BLaER1 (cell line): ENCODE measurements at regions not wholly inside any gene's neighbourhood (a gene's known extent, or its start where the extent isn't known, plus 50 kb on each side); places are given as distances from the start of the nearest gene placed in this dataset.

Experiments used
- H3K27ac ChIP-seq: shearing (Covaris generic); formaldehyde crosslinking; 2 replicates; pipeline ENCODE4 v1.8.1; 2022
- H3K27me3 ChIP-seq: shearing (Covaris generic); formaldehyde crosslinking; 2 replicates; pipeline ENCODE4 v1.8.1; 2022
- H3K36me3 ChIP-seq: shearing (Covaris generic); formaldehyde crosslinking; 2 replicates; pipeline ENCODE4 v1.8.1; 2022
- H3K4me1 ChIP-seq: shearing (Covaris generic); formaldehyde crosslinking; 2 replicates; pipeline ENCODE4 v1.8.1; 2022
- H3K4me2 ChIP-seq: shearing (Covaris generic); formaldehyde crosslinking; 2 replicates; pipeline ENCODE4 v1.8.1; 2022
- H3K4me3 ChIP-seq: shearing (Covaris generic); formaldehyde crosslinking; 2 replicates; pipeline ENCODE4 v1.8.1; 2022
- H3K9ac ChIP-seq: shearing (Covaris generic); formaldehyde crosslinking; 2 replicates; pipeline ENCODE4 v1.8.1; 2022
- H3K9me3 ChIP-seq: shearing (Covaris generic); formaldehyde crosslinking; 2 replicates; pipeline ENCODE4 v1.8.1; 2022
- H4K20me1 ChIP-seq: shearing (Covaris generic); formaldehyde crosslinking; 2 replicates; pipeline ENCODE4 v1.8.1; 2022
- Cebpa-rat ChIP-seq: shearing (Covaris generic); IDR thresholded peaks from 2 replicates; pipeline ENCODE4 v1.8.1; 2022

DNA sequence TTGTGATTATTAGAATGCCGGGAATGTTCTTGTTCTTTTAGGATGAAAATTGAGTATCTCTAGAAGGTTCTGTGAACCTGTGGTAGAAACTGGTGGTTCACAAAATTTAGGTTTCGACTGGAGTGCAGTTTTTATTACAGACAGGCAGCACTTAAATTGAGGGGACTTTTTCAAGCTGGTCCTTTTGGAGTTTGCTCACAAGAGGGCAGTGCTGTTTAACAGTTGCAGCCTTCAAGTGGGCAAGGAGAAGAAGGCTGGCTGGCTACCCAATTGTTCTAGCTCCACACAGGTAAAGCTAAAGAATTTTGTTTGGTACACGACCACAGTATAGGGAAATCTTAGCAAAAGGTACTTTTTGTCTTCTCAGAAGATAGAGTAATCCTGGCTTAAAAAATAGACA is 233.6 kb downstream of the SNX13 start:
- Histone ChIP-seq H3K9ac (no peak overlapping the region), H3K4me3 (no peak overlapping the region), H3K36me3 (no peaks in the 10 kb centered on the region), H3K27ac (no peak overlapping the region), H3K4me1 (no peaks in the 10 kb centered on the region), H3K27me3 (no peaks in the 10 kb centered on the region), H4K20me1 (no peaks in the 10 kb centered on the region), H3K4me2 (no peak overlapping the region), H3K9me3 (no peaks in the 10 kb centered on the region)
- no peak for TF ChIP-seq Cebpa-rat

- no peak for TF ChIP-seq Cebpa-rat
- no peaks in the 10 kb centered on the region for H4K20me1 ChIP-seq
- no peaks in the 10 kb centered on the region for H3K27me3 ChIP-seq
- H3K36me3 ChIP-seq: no peaks in the 10 kb centered on the region
- H3K27ac ChIP-seq: no peak overlapping the region
- no peak overlapping the region for H3K9ac ChIP-seq
- no peaks in the 10 kb centered on the region for H3K9me3 ChIP-seq
- no peaks in the 10 kb centered on the region for H3K4me1 ChIP-seq
- H3K4me2 ChIP-seq: no peak overlapping the region
- no peak overlapping the region for H3K4me3 ChIP-seq
These were observed 231.2 kb downstream of the SNX13 start for GRCh38 chr7:17709127-17709526.

DNA sequence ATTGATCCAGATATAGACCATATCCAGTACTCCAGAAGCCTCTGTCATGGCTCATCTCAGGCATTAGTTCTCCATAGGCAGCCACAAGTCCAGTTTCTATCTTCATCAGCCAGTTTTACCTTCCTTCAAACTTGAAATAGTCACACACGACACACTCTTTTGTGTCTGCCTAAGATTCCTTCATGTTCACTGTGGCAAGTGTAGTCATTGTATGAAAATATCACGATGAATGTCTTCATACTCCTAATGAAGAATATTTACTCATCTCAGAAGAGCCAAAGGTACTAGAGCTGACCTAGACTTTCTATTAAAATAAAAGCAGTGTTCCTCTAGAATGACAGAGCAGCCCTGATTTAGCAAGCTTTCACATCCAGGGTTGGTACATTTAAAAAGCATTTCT is 230.7 kb downstream of the SNX13 start:
- no peaks in the 10 kb centered on the region for H3K4me1 ChIP-seq
- no peak overlapping the region for H3K4me3 ChIP-seq
- TF ChIP-seq Cebpa-rat: no peak
- no peaks in the 10 kb centered on the region for H3K36me3 ChIP-seq
- no peaks in the 10 kb centered on the region for H3K9me3 ChIP-seq
- no peaks in the 10 kb centered on the region for H4K20me1 ChIP-seq
- no peak overlapping the region for H3K9ac ChIP-seq
- H3K4me2 ChIP-seq: no peak overlapping the region
- H3K27me3 ChIP-seq: no peaks in the 10 kb centered on the region
- H3K27ac ChIP-seq: no peak overlapping the region

DNA sequence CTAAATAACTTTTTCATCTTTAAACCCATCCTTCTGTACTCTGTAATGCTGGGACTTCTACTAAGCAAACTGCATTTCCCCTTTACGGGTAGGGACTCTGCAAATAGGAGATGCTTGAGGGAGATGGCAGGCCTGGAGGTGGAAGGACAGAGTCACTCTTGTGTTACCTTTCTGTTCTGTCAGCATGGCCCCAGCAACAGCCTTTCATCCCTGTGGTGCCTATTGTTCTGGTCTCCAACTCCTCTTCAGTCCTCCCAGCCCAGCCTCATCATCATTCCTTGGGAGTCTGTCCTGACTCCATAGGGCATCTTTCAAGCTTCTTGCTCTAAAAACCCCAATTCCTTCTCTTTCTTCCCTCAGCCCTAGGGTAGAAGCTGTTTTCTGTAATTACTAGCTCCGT is 230.0 kb downstream of the SNX13 start:
- H3K4me2 ChIP-seq: no peak overlapping the region
- no peaks in the 10 kb centered on the region for H4K20me1 ChIP-seq
- no peaks in the 10 kb centered on the region for H3K27me3 ChIP-seq
- H3K9me3 ChIP-seq: no peaks in the 10 kb centered on the region
- no peak overlapping the region for H3K27ac ChIP-seq
- H3K9ac ChIP-seq: no peak overlapping the region
- no peaks in the 10 kb centered on the region for H3K4me1 ChIP-seq
- no peak for TF ChIP-seq Cebpa-rat
- no peaks in the 10 kb centered on the region for H3K36me3 ChIP-seq
- H3K4me3 ChIP-seq: no peak overlapping the region

DNA sequence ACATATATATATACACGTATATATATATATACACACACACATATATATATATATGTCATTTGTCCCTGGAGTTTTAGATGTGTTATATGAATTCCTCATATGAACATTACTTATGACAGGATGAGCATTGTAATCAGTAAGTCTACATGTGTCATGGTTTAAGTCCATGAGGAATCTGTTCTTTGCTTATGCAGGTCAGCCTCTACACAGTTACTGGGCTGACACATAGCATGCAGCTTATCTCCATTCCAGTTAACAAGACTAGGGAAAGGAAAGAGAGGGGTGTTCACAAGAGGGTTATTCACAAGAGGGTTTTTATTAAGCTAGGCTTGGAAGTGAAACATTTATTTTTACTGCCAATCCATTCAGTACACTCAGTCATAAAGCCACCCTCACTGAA is 226.7 kb downstream of the SNX13 start:
- Histone ChIP-seq H3K9me3 (no peaks in the 10 kb centered on the region), H3K36me3 (no peaks in the 10 kb centered on the region), H3K27me3 (no peaks in the 10 kb centered on the region), H3K4me1 (no peaks in the 10 kb centered on the region), H3K4me2 (no peak overlapping the region), H3K27ac (no peak overlapping the region), H3K9ac (no peak overlapping the region), H4K20me1 (no peaks in the 10 kb centered on the region), H3K4me3 (no peak overlapping the region)
- TF ChIP-seq Cebpa-rat: no peak

DNA sequence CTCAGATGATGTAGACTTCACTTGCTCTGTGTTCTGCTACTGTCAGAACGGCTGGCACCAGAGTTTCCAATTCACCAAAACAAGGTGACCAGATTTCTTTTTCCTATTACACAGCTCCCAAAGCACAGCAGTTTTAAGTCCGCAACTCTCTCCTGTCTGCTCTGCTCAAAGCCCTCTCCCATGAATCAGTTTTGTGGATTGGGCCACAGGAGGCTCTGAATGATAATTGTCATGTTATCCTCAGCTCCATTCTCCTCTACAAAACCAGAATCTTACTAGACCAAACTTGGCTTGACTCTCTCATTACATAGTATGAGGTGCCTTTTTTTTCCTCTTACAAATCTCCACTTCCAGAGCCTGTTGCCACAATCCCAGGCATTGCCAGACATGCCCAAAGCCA is 223.5 kb downstream of the SNX13 start:
- no peak overlapping the region for H3K4me3 ChIP-seq
- no peak overlapping the region for H3K9ac ChIP-seq
- H3K9me3 ChIP-seq: no peaks in the 10 kb centered on the region
- no peaks in the 10 kb centered on the region for H3K27me3 ChIP-seq
- no peak overlapping the region for H3K4me2 ChIP-seq
- no peak for TF ChIP-seq Cebpa-rat
- no peaks in the 10 kb centered on the region for H4K20me1 ChIP-seq
- H3K27ac ChIP-seq: no peak overlapping the region
- no peaks in the 10 kb centered on the region for H3K36me3 ChIP-seq
- H3K4me1 ChIP-seq: no peaks in the 10 kb centered on the region

- TF ChIP-seq Cebpa-rat: no peak
- Histone ChIP-seq H3K36me3 (no peaks in the 10 kb centered on the region), H3K27ac (no peak overlapping the region), H3K9me3 (no peaks in the 10 kb centered on the region), H3K9ac (no peak overlapping the region), H3K4me1 (no peaks in the 10 kb centered on the region), H3K4me3 (no peak overlapping the region), H4K20me1 (no peaks in the 10 kb centered on the region), H3K27me3 (no peaks in the 10 kb centered on the region), H3K4me2 (no peak overlapping the region)
These were observed 220.3 kb downstream of the SNX13 start for GRCh38 chr7:17719998-17720397.

- Histone ChIP-seq H3K27me3 (no peaks in the 10 kb centered on the region), H3K4me2 (no peak overlapping the region), H3K4me3 (no peak overlapping the region), H4K20me1 (no peaks in the 10 kb centered on the region), H3K27ac (no peak overlapping the region), H3K9me3 (no peaks in the 10 kb centered on the region), H3K36me3 (no peaks in the 10 kb centered on the region), H3K4me1 (no peaks in the 10 kb centered on the region), H3K9ac (no peak overlapping the region)
- TF ChIP-seq Cebpa-rat: no peak
These were observed 218.5 kb downstream of the SNX13 start for GRCh38 chr7:17721736-17722285.

DNA sequence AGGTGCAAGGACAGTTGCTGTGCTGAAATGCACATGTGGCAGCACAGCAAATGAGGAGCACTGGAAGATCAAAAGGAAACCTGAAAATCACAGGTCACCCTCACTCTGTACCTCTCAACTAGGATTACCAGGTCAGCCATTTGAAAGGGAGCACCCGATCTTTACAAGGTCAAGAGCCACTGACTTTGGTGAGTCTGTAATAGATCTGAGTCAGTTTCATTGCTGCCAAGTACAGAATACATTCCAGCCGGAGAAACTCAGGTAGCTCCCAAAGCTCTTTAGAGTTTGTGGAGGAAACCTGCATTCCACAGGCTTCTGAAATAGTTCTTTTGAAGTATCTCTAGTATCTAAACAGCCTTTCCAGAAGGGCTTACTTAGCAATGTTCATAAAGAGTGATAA is 217.5 kb downstream of the SNX13 start:
- no peak overlapping the region for H3K9ac ChIP-seq
- H4K20me1 ChIP-seq: no peaks in the 10 kb centered on the region
- H3K27me3 ChIP-seq: no peaks in the 10 kb centered on the region
- no peak for TF ChIP-seq Cebpa-rat
- no peak overlapping the region for H3K4me3 ChIP-seq
- no peaks in the 10 kb centered on the region for H3K9me3 ChIP-seq
- no peak overlapping the region for H3K4me2 ChIP-seq
- H3K27ac ChIP-seq: no peak overlapping the region
- H3K4me1 ChIP-seq: no peaks in the 10 kb centered on the region
- no peaks in the 10 kb centered on the region for H3K36me3 ChIP-seq

GRCh38 chr7:17725821-17726220 is 214.5 kb downstream of the SNX13 start:
- Histone ChIP-seq H3K4me2 (no peak overlapping the region), H3K9me3 (no peaks in the 10 kb centered on the region), H3K27me3 (no peaks in the 10 kb centered on the region), H3K4me3 (no peak overlapping the region), H4K20me1 (no peaks in the 10 kb centered on the region), H3K9ac (no peak overlapping the region), H3K27ac (no peak overlapping the region), H3K36me3 (no peaks in the 10 kb centered on the region), H3K4me1 (no peaks in the 10 kb centered on the region)
- no peak for TF ChIP-seq Cebpa-rat

- Histone ChIP-seq H3K36me3 (no peaks in the 10 kb centered on the region), H3K27me3 (no peaks in the 10 kb centered on the region), H3K9ac (no peak overlapping the region), H3K9me3 (peaks cover 16% of the 10 kb centered on the region), H3K27ac (no peak overlapping the region), H4K20me1 (no peaks in the 10 kb centered on the region), H3K4me1 (0 out of 2 replicates have a peak, but pooled peaks cover 5% of the 10 kb centered on the region), H3K4me2 (no peak overlapping the region), H3K4me3 (no peak overlapping the region)
- no peak for TF ChIP-seq Cebpa-rat
These were observed 208.2 kb downstream of the SNX13 start for GRCh38 chr7:17732083-17732482.
